ENCODE measurements at regions not wholly inside any gene's neighbourhood (a gene's known extent, or its start where the extent isn't known, plus 50 kb on each side); places are given as distances from the start of the nearest gene placed in this dataset.

GRCh38 chr6:47109281-47109680, 67.1 kb upstream of the ADGRF1 start:
- WGBS (ENCODE audit: insufficient coverage, low coverage, missing lambda C conversion rate), result 15% methylated on average over 2 of the region's 2 CpGs
- intact Hi-C loops (cut with micrococcal nuclease), result no loop called here
- FAIRE-seq (no peak), ATAC-seq (no peak), DNase-seq (ENCODE audit: extremely low read depth in 1 of 4, low spot score in 3 of 4) (no peak)
- H3K9me1 ChIP-seq (ENCODE audit: control insufficient read depth, insufficient read depth, low read length), result no peaks in the 10 kb centered on the region
- H3K27me3 ChIP-seq (ENCODE audit: control insufficient read depth in 2 of 2, insufficient read depth in 2 of 2, low read length in 2 of 2), result no peaks in the 10 kb centered on the region
- no peaks in the 10 kb centered on the region for H3K36me3 ChIP-seq (ENCODE audit: control insufficient read depth, insufficient read depth, low read length)
- no TSS peak for BruUV-seq (replicated peaks)
- no peaks in the 10 kb centered on the region for H4K20me1 ChIP-seq (replicated peaks; ENCODE audit: control insufficient read depth, insufficient read depth, low read length)
- no peak overlapping the region for H3K27ac ChIP-seq (ENCODE audit: extremely low read depth, low read depth, low read length)
- H3K9me3 ChIP-seq (replicated peaks; ENCODE audit: control insufficient read depth, insufficient read depth, low read depth, low read length), result no peaks in the 10 kb centered on the region
- ChIA-PET CTCF (ENCODE audit: low intra/inter-chr PET ratio) (interaction anchor here (0.5 kb wide), 1 partner anchor 666 kb away, joined by 4 read pairs; no protein-coding TSS in a partner anchor), POLR2A (no interaction called here)
- no peak for TF ChIP-seq IRF1 (CRISPR knock-in tag; IDR thresholded peaks at IDR 0.05; ENCODE audit: borderline replicate concordance)
- TF ChIP-seq TCF7L2 (IDR thresholded peaks at IDR 0.05; ENCODE audit: low read depth, low read length), result no peak
- no peak for TF ChIP-seq FOXP1 (CRISPR knock-in tag; IDR thresholded peaks at IDR 0.05)
- H2AFZ ChIP-seq (ENCODE audit: low read depth, low read length), result no peak overlapping the region
- no peak overlapping the region for H3K9ac ChIP-seq (ENCODE audit: insufficient read depth in 1 of 2, low read depth in 2 of 2, low read length in 2 of 2)
- peaks cover 0 to 13% of the 10 kb centered on the region in 2 experiments; a peak in 3 of 5 replicates for H3K4me1 ChIP-seq (replicated peaks in 1 of 2; ENCODE audit: control insufficient read depth in 2 of 2, insufficient read depth in 2 of 2, low read length in 2 of 2)
- H3K4me2 ChIP-seq (ENCODE audit: insufficient read depth, low read length), result no peak overlapping the region
- in situ Hi-C loops (cut with MboI), result no loop called here
- H3K4me3 ChIP-seq, result no peak overlapping the region
- no peaks in the 10 kb centered on the region for H3K79me2 ChIP-seq (ENCODE audit: control insufficient read depth, insufficient read depth, low read length)

GRCh38 chr6:47106721-47107197, 64.6 kb upstream of the ADGRF1 start:
- Histone ChIP-seq H2AFZ (ENCODE audit: low read depth, low read length) (no peak overlapping the region), H3K4me3 (no peak overlapping the region), H3K9ac (ENCODE audit: insufficient read depth in 1 of 2, low read depth in 2 of 2, low read length in 2 of 2) (no peak overlapping the region), H4K20me1 (replicated peaks; ENCODE audit: control insufficient read depth, insufficient read depth, low read length) (no peaks in the 10 kb centered on the region), H3K79me2 (ENCODE audit: control insufficient read depth, insufficient read depth, low read length) (no peaks in the 10 kb centered on the region), H3K9me3 (replicated peaks; ENCODE audit: control insufficient read depth, insufficient read depth, low read depth, low read length) (no peaks in the 10 kb centered on the region), H3K36me3 (ENCODE audit: control insufficient read depth, insufficient read depth, low read length) (no peaks in the 10 kb centered on the region), H3K27ac (ENCODE audit: extremely low read depth, low read depth, low read length) (no peak overlapping the region), H3K27me3 (ENCODE audit: control insufficient read depth in 2 of 2, insufficient read depth in 2 of 2, low read length in 2 of 2) (peaks cover 5 to 7% of the 10 kb centered on the region in 2 experiments; a peak in 2 of 5 replicates), H3K4me2 (ENCODE audit: insufficient read depth, low read length) (no peak overlapping the region; the same call in 1 of the 2 replicates), H3K4me1 (replicated peaks in 1 of 2; ENCODE audit: control insufficient read depth in 2 of 2, insufficient read depth in 2 of 2, low read length in 2 of 2) (peaks cover 0 to 13% of the 10 kb centered on the region in 2 experiments; a peak in 3 of 5 replicates), H3K9me1 (ENCODE audit: control insufficient read depth, insufficient read depth, low read length) (no peaks in the 10 kb centered on the region)
- TF ChIP-seq FOXJ2 (tag; IDR thresholded peaks at IDR 0.05) (0 out of 2 replicates have a peak, but pooled peaks have one; percentile 38), TARDBP (IDR thresholded peaks at IDR 0.05) (no peak), VEZF1 (CRISPR knock-in tag; IDR thresholded peaks at IDR 0.05) (peak; percentile 53), ZBTB33 (CRISPR knock-in tag; IDR thresholded peaks at IDR 0.05) (no peak)
- ATAC-seq (peak; percentile 49), FAIRE-seq (no peak), DNase-seq (ENCODE audit: extremely low read depth in 1 of 4, low spot score in 3 of 4) (no peak)
- intact Hi-C loops (cut with micrococcal nuclease) (no loop called here), in situ Hi-C loops (cut with MboI) (no loop called here)
- WGBS (ENCODE audit: insufficient coverage, low coverage, missing lambda C conversion rate), result 7% methylated on average over 2 of the region's 3 CpGs
- ChIA-PET CTCF (ENCODE audit: low intra/inter-chr PET ratio) (no interaction called here), POLR2A (interaction anchor here (1.2 to 1.5 kb wide), 2 partner anchors 9 to 23 kb away, joined by 3 to 6 read pairs; no protein-coding TSS in a partner anchor)
- no TSS peak for BruUV-seq (replicated peaks)
